ENCODE measurements at regions not wholly inside any gene's neighbourhood (a gene's known extent, or its start where the extent isn't known, plus 50 kb on each side); places are given as distances from the start of the nearest gene placed in this dataset.

DNA sequence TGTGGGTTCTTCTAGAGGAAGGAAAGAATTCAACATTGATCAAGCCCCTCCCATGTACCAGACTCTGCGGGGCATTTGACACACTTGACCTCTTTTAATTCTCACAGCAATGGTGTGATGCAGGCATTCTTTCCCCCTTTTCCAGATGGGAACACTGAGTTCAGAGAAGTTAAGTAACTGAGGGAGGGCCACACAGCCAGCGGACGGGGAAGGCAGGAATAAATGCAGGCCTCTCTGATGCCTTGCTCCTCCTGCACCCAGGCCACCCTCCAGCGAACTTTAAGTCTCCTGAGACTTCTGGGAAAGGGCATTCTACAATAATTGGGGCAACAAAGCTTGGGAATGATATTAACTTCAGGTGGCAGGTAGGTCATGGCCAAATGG is 227.4 kb downstream of the UACA start:
- no peak overlapping the region for H2AFZ ChIP-seq
- H3K4me2 ChIP-seq, result no peak overlapping the region
- no peaks in the 10 kb centered on the region for H3K4me1 ChIP-seq (ENCODE audit: insufficient read depth)
- no peaks in the 10 kb centered on the region for H3K9me3 ChIP-seq (ENCODE audit: low read depth)
- H3K4me3 ChIP-seq, result no peak overlapping the region
- DNase-seq (ENCODE audit: low spot score), result no peak
- no peaks in the 10 kb centered on the region for H3K36me3 ChIP-seq (replicated peaks; ENCODE audit: insufficient read depth, low read depth)
- no peak overlapping the region for H3K27ac ChIP-seq
- H3K9me2 ChIP-seq (replicated peaks; ENCODE audit: insufficient read depth), result no peaks in the 10 kb centered on the region
- no peaks in the 10 kb centered on the region for H4K20me1 ChIP-seq (ENCODE audit: insufficient read depth, poor library complexity, severe bottlenecking)
- H3K79me2 ChIP-seq, result no peaks in the 10 kb centered on the region
- WGBS (ENCODE audit: low lambda C conversion rate, missing lambda C conversion rate), result 81% methylated on average over 4 of the region's 4 CpGs
- no peak for TF ChIP-seq CTCF (IDR thresholded peaks at IDR 0.05; ENCODE audit: poor library complexity)
- TF ChIP-seq EZH2 (IDR thresholded peaks at IDR 0.05; ENCODE audit: borderline replicate concordance), result no peak
- no peak for TF ChIP-seq EZH2phosphoT487 (IDR thresholded peaks at IDR 0.05; ENCODE audit: low read depth, severe bottlenecking, unreplicated experiment)
- peaks cover 5% of the 10 kb centered on the region for H3K27me3 ChIP-seq

DNA sequence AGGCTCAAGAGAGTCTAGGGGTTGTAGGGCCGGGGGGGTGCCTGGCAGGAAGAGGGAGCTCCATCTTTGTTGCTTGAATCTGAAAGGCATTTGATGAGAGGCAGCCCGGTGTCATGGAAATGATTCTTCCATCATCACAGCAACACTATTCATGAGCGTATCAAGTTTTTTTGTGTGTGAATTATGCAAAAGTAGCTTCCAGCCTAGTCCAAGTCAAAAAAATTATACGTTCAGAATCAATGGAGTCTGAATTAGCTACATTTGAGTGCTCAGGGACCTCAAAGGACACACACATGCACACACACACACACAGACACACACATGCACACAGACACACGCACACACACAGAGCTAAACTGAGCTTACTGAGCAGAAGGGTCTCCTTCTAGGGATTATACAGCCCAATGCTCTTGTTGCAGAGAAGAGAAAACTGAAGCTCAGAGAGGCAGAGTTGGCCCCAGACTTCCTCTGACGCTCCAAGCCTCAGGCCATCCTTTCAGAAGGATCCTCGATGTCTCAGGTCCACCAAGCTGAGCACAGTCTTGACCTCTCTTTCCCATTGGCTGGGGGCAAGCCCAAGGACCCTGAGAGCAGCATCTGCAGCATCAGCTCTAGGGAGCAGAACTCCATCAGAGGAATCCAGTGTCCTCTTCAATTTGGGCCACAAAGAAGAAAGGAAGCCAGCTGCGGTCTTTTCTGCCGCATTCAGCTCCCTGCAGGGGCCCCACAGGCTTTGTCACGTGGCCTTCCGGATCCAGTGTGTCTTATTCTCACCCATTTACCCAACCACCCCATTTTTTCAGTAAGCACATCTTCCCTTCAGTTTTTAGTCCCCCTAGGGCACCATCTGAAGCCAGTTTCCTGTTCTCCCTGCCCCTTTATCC is 228.0 kb downstream of the UACA start:
- DNase-seq (ENCODE audit: low spot score), result no peak
- H3K9me2 ChIP-seq (replicated peaks; ENCODE audit: insufficient read depth), result no peaks in the 10 kb centered on the region
- no peak for TF ChIP-seq EZH2phosphoT487 (IDR thresholded peaks at IDR 0.05; ENCODE audit: low read depth, severe bottlenecking, unreplicated experiment)
- no peak for TF ChIP-seq EZH2 (IDR thresholded peaks at IDR 0.05; ENCODE audit: borderline replicate concordance)
- TF ChIP-seq CTCF (IDR thresholded peaks at IDR 0.05; ENCODE audit: poor library complexity), result no peak
- no peak overlapping the region for H3K4me3 ChIP-seq
- no peaks in the 10 kb centered on the region for H3K4me1 ChIP-seq (ENCODE audit: insufficient read depth)
- H3K27ac ChIP-seq, result no peak overlapping the region
- H3K9me3 ChIP-seq (ENCODE audit: low read depth), result no peaks in the 10 kb centered on the region
- H2AFZ ChIP-seq, result no peak overlapping the region
- H4K20me1 ChIP-seq (ENCODE audit: insufficient read depth, poor library complexity, severe bottlenecking), result no peaks in the 10 kb centered on the region
- H3K27me3 ChIP-seq, result peaks cover 5% of the 10 kb centered on the region
- 79% methylated on average over 11 of the region's 11 CpGs for WGBS (ENCODE audit: low lambda C conversion rate, missing lambda C conversion rate)
- no peaks in the 10 kb centered on the region for H3K79me2 ChIP-seq
- H3K4me2 ChIP-seq, result no peak overlapping the region
- H3K36me3 ChIP-seq (replicated peaks; ENCODE audit: insufficient read depth, low read depth), result no peaks in the 10 kb centered on the region

- TF ChIP-seq CTCF (IDR thresholded peaks at IDR 0.05; ENCODE audit: poor library complexity) (no peak), EZH2phosphoT487 (IDR thresholded peaks at IDR 0.05; ENCODE audit: low read depth, severe bottlenecking, unreplicated experiment) (no peak), EZH2 (IDR thresholded peaks at IDR 0.05; ENCODE audit: borderline replicate concordance) (no peak)
Observed at GRCh38 chr15:70533931-70534742, 229.2 kb downstream of the UACA start.

More at GRCh38 chr15:70533931-70534742, 229.2 kb downstream of the UACA start:
- no peaks in the 10 kb centered on the region for H3K36me3 ChIP-seq (replicated peaks; ENCODE audit: insufficient read depth, low read depth)
- no peaks in the 10 kb centered on the region for H4K20me1 ChIP-seq (ENCODE audit: insufficient read depth, poor library complexity, severe bottlenecking)
- WGBS (ENCODE audit: low lambda C conversion rate, missing lambda C conversion rate), result 84% methylated on average over 4 of the region's 4 CpGs
- no peaks in the 10 kb centered on the region for H3K9me2 ChIP-seq (replicated peaks; ENCODE audit: insufficient read depth)
- H3K27ac ChIP-seq, result no peak overlapping the region
- no peaks in the 10 kb centered on the region for H3K79me2 ChIP-seq
- no peak for DNase-seq (ENCODE audit: low spot score)
- H2AFZ ChIP-seq, result no peak overlapping the region
- H3K9me3 ChIP-seq (ENCODE audit: low read depth), result no peaks in the 10 kb centered on the region
- H3K27me3 ChIP-seq, result peaks cover 5% of the 10 kb centered on the region
- no peak overlapping the region for H3K4me3 ChIP-seq
- no peak overlapping the region for H3K4me2 ChIP-seq
- H3K4me1 ChIP-seq (ENCODE audit: insufficient read depth), result no peaks in the 10 kb centered on the region

Measured in hepatocyte (in vitro differentiated cells).